ENCODE measurements at regions not wholly inside any gene's neighbourhood (a gene's known extent, or its start where the extent isn't known, plus 50 kb on each side); places are given as distances from the start of the nearest gene placed in this dataset.

GRCh38 chr3:22661121-22661700, 541.9 kb upstream of the UBE2E2 start:
- DNase-seq: no peak
- TF ChIP-seq EP300 (IDR thresholded peaks at IDR 0.05): no peak
- TF ChIP-seq CTCF (IDR thresholded peaks at IDR 0.05): no peak
- no peak for TF ChIP-seq POLR2A (IDR thresholded peaks at IDR 0.05)
- no peak for TF ChIP-seq POLR2AphosphoS5 (IDR thresholded peaks at IDR 0.05)
- intact Hi-C loops (cut with DNase I): no loop called here
- Histone ChIP-seq H3K27ac (no peak overlapping the region), H3K4me1 (no peaks in the 10 kb centered on the region), H3K4me3 (no peak overlapping the region), H3K36me3 (no peaks in the 10 kb centered on the region), H3K27me3 (peaks cover 0 to 4% (median 0%) of the 10 kb centered on the region in 3 donors), H3K9me3 (peaks cover 0 to 2% (median 0%) of the 10 kb centered on the region in 4 donors)
- 66 to 87% methylated on average over 2 of the region's 2 CpGs for WGBS, 2 donors

DNA sequence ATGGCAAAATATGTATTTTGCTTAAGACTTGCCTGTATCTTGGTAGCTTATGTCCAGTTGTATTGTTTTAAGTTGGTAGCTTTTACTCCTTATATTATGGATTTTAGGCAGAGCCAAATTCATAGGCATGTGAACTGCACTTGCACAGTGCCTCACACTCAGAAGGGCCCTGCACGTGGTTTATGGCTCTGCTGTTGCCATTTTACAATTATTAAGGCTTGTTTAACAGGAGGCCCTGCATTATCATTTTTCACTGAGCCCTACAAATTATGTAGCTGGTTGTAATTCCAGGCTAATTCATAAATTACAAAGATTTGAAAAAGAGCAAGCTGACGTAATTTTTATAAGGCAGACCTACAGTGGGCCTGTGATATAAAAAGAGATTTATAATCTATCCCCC, 537.6 kb upstream of the UBE2E2 start:
- TF ChIP-seq EP300 (IDR thresholded peaks at IDR 0.05) (no peak), POLR2A (IDR thresholded peaks at IDR 0.05) (no peak), CTCF (IDR thresholded peaks at IDR 0.05) (no peak)
- Histone ChIP-seq H3K36me3 (no peaks in the 10 kb centered on the region), H3K4me1 (no peaks in the 10 kb centered on the region), H3K4me3 (no peak overlapping the region), H3K27me3 (no peaks in the 10 kb centered on the region), H3K27ac (no peak overlapping the region), H3K9me3 (no peaks in the 10 kb centered on the region)
- DNase-seq: no peak
- WGBS, 2 donors: 52 to 72% methylated on average over 2 of the region's 2 CpGs
- intact Hi-C loops (cut with DNase I): no loop called here

DNA sequence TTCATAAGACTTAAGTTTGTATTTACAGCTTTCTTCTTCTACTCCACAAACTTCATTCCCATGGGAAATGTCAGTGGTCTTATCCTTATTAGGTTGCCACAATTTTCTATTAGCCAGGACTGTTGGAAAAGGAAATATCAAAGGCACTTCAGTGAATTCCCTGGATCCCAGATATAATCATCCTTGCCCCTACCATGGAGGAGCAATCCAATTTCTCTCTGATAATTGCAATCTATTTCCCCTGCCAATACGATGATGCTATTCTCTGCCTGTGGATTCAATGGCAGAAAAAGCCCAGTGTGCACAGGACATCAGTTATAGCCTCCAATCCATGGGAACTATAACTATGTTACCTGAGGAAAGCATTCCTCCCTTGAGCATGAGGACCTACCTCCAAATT, 536.4 kb upstream of the UBE2E2 start:
- TF ChIP-seq EP300 (IDR thresholded peaks at IDR 0.05): no peak
- no peak for TF ChIP-seq POLR2A (IDR thresholded peaks at IDR 0.05)
- no peak for TF ChIP-seq POLR2AphosphoS5 (IDR thresholded peaks at IDR 0.05)
- TF ChIP-seq CTCF (IDR thresholded peaks at IDR 0.05): no peak
- Histone ChIP-seq H3K27me3 (no peaks in the 10 kb centered on the region), H3K36me3 (no peaks in the 10 kb centered on the region), H3K27ac (no peak overlapping the region), H3K4me3 (no peak overlapping the region), H3K9me3 (no peaks in the 10 kb centered on the region), H3K4me1 (no peaks in the 10 kb centered on the region)
- 44 to 90% methylated on average over 1 of the region's 1 CpG for WGBS, 2 donors
- no peak for DNase-seq
- intact Hi-C loops (cut with DNase I): no loop called here

DNA sequence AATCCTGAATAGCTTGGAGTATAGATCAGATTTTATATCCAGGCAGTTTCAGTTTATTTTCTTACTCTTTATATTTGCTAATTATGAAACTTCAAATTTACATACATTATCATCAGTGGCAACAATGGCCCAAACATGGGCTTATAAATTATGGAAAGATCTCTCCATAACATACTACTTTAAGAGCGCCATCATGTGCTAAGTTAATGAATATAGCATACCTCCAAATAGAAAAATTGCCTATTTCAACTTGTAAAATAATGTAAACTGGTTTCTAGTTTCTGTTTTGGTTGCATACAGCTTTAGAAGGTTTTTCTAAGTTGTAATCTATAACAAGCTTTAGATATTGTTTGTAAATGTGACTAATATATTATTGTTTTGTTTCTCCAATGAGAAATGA, 531.3 kb upstream of the UBE2E2 start:
- WGBS, 2 donors: 76 to 94% methylated on average over 1 of the region's 1 CpG
- H3K4me1 ChIP-seq: no peaks in the 10 kb centered on the region
- no peaks in the 10 kb centered on the region for H3K36me3 ChIP-seq

DNA sequence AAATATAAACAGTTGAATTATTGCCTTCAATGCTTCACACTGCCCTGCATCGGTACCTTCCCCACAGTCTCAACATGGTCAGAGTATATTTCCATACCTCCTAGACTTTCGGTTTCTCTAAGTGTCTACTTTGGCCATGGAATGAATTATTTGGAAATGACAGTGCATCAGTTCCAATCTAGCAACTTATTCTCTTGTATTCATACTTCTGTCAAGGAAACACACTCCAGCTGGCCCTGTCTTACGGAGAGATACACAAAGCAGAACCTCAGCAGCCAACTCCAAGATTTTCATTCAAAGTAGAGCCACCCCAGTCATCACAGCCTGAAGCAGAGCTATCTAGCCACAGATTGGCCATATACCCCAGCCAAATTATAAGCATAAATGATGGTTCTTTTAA, 518.4 kb upstream of the UBE2E2 start:
- intact Hi-C loops (cut with DNase I): loop anchor here (10.0 kb wide), 1 partner anchor 220 kb away; no protein-coding TSS in a partner anchor
- Histone ChIP-seq H3K4me1 (peaks cover 0 to 21% (median 17%) of the 10 kb centered on the region in 4 donors), H3K4me3 (no peak overlapping the region), H3K9me3 (no peaks in the 10 kb centered on the region), H3K27me3 (no peaks in the 10 kb centered on the region), H3K27ac (peak overlapping the region in 2 of 4 donors; percentile 15 to 41), H3K36me3 (no peaks in the 10 kb centered on the region)
- 63 to 70% methylated on average over 3 of the region's 3 CpGs for WGBS, 2 donors
- TF ChIP-seq EP300 (IDR thresholded peaks at IDR 0.05): peak in 1 of 4 donors; percentile 19
- no peak for TF ChIP-seq CTCF (IDR thresholded peaks at IDR 0.05)
- TF ChIP-seq POLR2A (IDR thresholded peaks at IDR 0.05): no peak
- peak; percentile 68 to 97 (median 86) for TF ChIP-seq POLR2AphosphoS5 (IDR thresholded peaks at IDR 0.05)
- peak; percentile 66 for DNase-seq

More for the DNA sequence above, 531.3 kb upstream of the UBE2E2 start:
- Histone ChIP-seq H3K27me3 (no peaks in the 10 kb centered on the region), H3K4me3 (no peak overlapping the region), H3K9me3 (no peaks in the 10 kb centered on the region), H3K27ac (no peak overlapping the region)
- no peak for DNase-seq
- TF ChIP-seq EP300 (IDR thresholded peaks at IDR 0.05): no peak
- intact Hi-C loops (cut with DNase I): no loop called here
